ENCODE measurements at regions not wholly inside any gene's neighbourhood (a gene's known extent, or its start where the extent isn't known, plus 50 kb on each side); places are given as distances from the start of the nearest gene placed in this dataset.
A peak's percentile ranks its signal among the peaks of the same experiment; 100 is the strongest.

DNA sequence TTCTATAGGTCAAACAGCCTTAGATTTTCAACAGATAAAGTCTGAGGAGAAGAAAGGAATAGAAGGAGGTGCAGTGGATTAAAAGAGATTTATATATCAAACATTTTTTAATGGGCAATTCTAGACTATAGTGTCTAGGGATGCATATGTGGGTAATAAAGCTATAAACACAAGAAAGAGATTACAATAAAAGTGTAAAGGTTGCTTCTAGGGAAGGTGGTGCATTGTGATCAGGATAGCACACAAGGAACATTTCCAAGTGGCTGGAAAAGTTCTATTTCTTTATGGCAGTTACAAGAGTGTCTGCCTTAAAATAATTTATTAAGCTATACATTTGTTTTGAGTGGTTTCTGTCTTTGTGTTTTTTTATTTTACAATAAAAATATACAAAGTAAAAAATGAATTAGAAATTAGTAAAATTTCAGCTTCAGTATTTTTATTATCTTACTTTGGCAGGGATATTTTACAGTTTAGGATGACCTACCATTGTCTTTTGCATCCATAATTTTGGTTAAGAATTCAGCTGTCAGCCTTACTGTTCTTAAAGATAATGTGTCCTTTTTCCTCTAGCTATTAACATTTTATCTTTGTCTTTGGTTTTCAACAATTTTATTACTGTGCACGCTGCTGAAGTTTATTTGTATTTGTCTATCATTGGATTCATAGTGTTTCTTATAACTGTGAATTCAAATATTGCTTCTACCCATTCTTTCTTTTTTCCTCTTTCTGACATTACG is 221.8 kb downstream of the LACC1 start:
- no peak overlapping the region for H3K4me3 ChIP-seq
- H3K36me3 ChIP-seq, result no peaks in the 10 kb centered on the region
- H3K9me3 ChIP-seq, result no peaks in the 10 kb centered on the region
- in situ Hi-C loops (cut with MboI; ENCODE audit: low pct_ligation_motif_present in 1 of 4, low pct_unique_long_range_greater_than_20kb in 1 of 4, low sequenced_read_pairs in 3 of 4), result no loop called here
- intact Hi-C loops (cut with DNase I; ENCODE audit: low total_unique reads), result no loop called here
- H3K27ac ChIP-seq, result peak overlapping the region; percentile 19 to 80 (median 62)
- 43 to 44% methylated on average over 2 of the region's 2 CpGs for WGBS, 2 donors (ENCODE audit: low coverage in 1 of 2)
- H3K27me3 ChIP-seq, result no peaks in the 10 kb centered on the region
- peaks cover 11 to 61% (median 26%) of the 10 kb centered on the region in 4 donors for H3K4me1 ChIP-seq
- no peak for DNase-seq
- TF ChIP-seq, protein P1, sequence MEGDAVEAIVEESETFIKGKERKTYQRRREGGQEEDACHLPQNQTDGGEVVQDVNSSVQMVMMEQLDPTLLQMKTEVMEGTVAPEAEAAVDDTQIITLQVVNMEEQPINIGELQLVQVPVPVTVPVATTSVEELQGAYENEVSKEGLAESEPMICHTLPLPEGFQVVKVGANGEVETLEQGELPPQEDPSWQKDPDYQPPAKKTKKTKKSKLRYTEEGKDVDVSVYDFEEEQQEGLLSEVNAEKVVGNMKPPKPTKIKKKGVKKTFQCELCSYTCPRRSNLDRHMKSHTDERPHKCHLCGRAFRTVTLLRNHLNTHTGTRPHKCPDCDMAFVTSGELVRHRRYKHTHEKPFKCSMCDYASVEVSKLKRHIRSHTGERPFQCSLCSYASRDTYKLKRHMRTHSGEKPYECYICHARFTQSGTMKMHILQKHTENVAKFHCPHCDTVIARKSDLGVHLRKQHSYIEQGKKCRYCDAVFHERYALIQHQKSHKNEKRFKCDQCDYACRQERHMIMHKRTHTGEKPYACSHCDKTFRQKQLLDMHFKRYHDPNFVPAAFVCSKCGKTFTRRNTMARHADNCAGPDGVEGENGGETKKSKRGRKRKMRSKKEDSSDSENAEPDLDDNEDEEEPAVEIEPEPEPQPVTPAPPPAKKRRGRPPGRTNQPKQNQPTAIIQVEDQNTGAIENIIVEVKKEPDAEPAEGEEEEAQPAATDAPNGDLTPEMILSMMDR (IDR thresholded peaks at IDR 0.05), result no peak
- TF ChIP-seq POLR2AphosphoS5 (IDR thresholded peaks at IDR 0.05) (no peak), EP300 (IDR thresholded peaks at IDR 0.05; ENCODE audit: low read depth) (no peak), POLR2A (IDR thresholded peaks at IDR 0.05) (no peak)

GRCh38 chr13:44103429-44104196 is 223.9 kb downstream of the LACC1 start:
- peaks cover 11 to 81% (median 42%) of the 10 kb centered on the region in 4 donors for H3K4me1 ChIP-seq
- peak overlapping the region; percentile 58 to 80 (median 72) for H3K27ac ChIP-seq
- no peak for DNase-seq
- no peaks in the 10 kb centered on the region for H3K9me3 ChIP-seq
- intact Hi-C loops (cut with DNase I; ENCODE audit: low total_unique reads), result no loop called here
- in situ Hi-C loops (cut with MboI; ENCODE audit: low pct_ligation_motif_present in 1 of 4, low pct_unique_long_range_greater_than_20kb in 1 of 4, low sequenced_read_pairs in 3 of 4), result no loop called here
- peak in 1 of 3 donors; percentile 37 for TF ChIP-seq POLR2AphosphoS5 (IDR thresholded peaks at IDR 0.05)
- TF ChIP-seq, protein P1 (IDR thresholded peaks at IDR 0.05), result no peak
- H3K4me3 ChIP-seq, result no peak overlapping the region
- 51 to 54% methylated on average over 10 of the region's 10 CpGs for WGBS, 2 donors (ENCODE audit: low coverage in 1 of 2)
- no peaks in the 10 kb centered on the region for H3K36me3 ChIP-seq
- no peaks in the 10 kb centered on the region for H3K27me3 ChIP-seq

DNA sequence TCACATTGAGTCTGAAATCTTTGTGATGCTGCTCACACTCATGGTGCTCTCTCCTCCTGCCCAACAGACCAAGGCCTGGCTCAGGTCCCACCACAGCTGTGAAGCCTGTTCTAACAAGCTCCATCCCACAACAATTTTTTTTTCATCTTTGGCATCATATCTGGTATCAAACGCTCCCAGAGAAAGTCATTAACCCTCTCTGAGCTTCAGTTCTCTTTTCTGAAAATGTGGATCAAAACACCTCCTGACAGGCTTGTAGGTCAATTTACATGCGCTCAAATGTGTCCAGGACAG is 224.4 kb downstream of the LACC1 start:
- in situ Hi-C loops (cut with MboI; ENCODE audit: low pct_ligation_motif_present in 1 of 4, low pct_unique_long_range_greater_than_20kb in 1 of 4, low sequenced_read_pairs in 3 of 4) (no loop called here), intact Hi-C loops (cut with DNase I; ENCODE audit: low total_unique reads) (no loop called here)
- WGBS, 2 donors (ENCODE audit: low coverage in 1 of 2), result 55 to 63% methylated on average over 1 to 2 of the region's 2 CpGs
- Histone ChIP-seq H3K27me3 (no peaks in the 10 kb centered on the region), H3K4me3 (no peak overlapping the region), H3K36me3 (no peaks in the 10 kb centered on the region), H3K9me3 (no peaks in the 10 kb centered on the region), H3K27ac (peak overlapping the region; percentile 58 to 80 (median 72)), H3K4me1 (peaks cover 16 to 86% (median 47%) of the 10 kb centered on the region in 4 donors)
- peak; percentile 29 for DNase-seq
- TF ChIP-seq POLR2AphosphoS5 (IDR thresholded peaks at IDR 0.05) (peak in 1 of 3 donors; percentile 16), EP300 (IDR thresholded peaks at IDR 0.05; ENCODE audit: low read depth) (no peak)

GRCh38 chr13:44104969-44105368 is 225.3 kb downstream of the LACC1 start:
- DNase-seq, result no peak
- peak overlapping the region; percentile 58 to 80 (median 72) for H3K27ac ChIP-seq
- no peak overlapping the region for H3K4me3 ChIP-seq
- H3K36me3 ChIP-seq, result no peaks in the 10 kb centered on the region
- no peak for TF ChIP-seq POLR2A (IDR thresholded peaks at IDR 0.05)
- TF ChIP-seq, protein P1 (IDR thresholded peaks at IDR 0.05), result no peak
- no peak for TF ChIP-seq POLR2AphosphoS5 (IDR thresholded peaks at IDR 0.05)
- no peak for TF ChIP-seq EP300 (IDR thresholded peaks at IDR 0.05; ENCODE audit: low read depth)
- no peaks in the 10 kb centered on the region for H3K9me3 ChIP-seq
- no peaks in the 10 kb centered on the region for H3K27me3 ChIP-seq
- H3K4me1 ChIP-seq, result peaks cover 16 to 93% (median 52%) of the 10 kb centered on the region in 4 donors
- intact Hi-C loops (cut with DNase I; ENCODE audit: low total_unique reads), result no loop called here
- in situ Hi-C loops (cut with MboI; ENCODE audit: low pct_ligation_motif_present in 1 of 4, low pct_unique_long_range_greater_than_20kb in 1 of 4, low sequenced_read_pairs in 3 of 4), result no loop called here
- 59 to 81% methylated on average over 3 to 5 of the region's 5 CpGs for WGBS, 2 donors (ENCODE audit: low coverage in 1 of 2)

All from transverse colon (tissue), 4 donors.